HEK293 (cell line): ENCODE measurements at regions not wholly inside any gene's neighbourhood (a gene's known extent, or its start where the extent isn't known, plus 50 kb on each side); places are given as distances from the start of the nearest gene placed in this dataset.
A peak's percentile ranks its signal among the peaks of the same experiment; 100 is the strongest.

Experiments used
- CTCF ChIA-PET: fragments of 350-600 bp; formaldehyde crosslinking; extraction: SDS; loops from one replicate; lab custom pipeline; 2021; ENCODE audit warnings: antibody characterized with exemption; lab: Yijun Ruan, JAX
- POLR2A ChIA-PET: fragments of 300-600 bp; formaldehyde crosslinking; extraction: SDS; loops from one replicate; lab custom pipeline; 2020; ENCODE audit warnings: antibody characterized with exemption, inconsistent platforms; lab: Yijun Ruan, JAX
- H3K27ac ChIP-seq: fragments of 200-500 bp; sonication (Bioruptor generic); 2 replicates; pipeline ENCODE4 v1.5.1; 2014; ENCODE audit warnings: low read depth, low read length, control low read depth, inconsistent platforms; ENCODE audit errors: extremely low read depth
- H3K36me3 ChIP-seq, 2 experiments: fragments of 200-500 bp in 1 of 2; sonication (Bioruptor generic) in 1 of 2; 1 replicate in 1 of 2; 2 replicates in 1 of 2; pipeline ENCODE4 v1.5.1; 2014 to 2017; ENCODE audit warnings: inconsistent platforms in 2 of 2, low read length in 2 of 2; ENCODE audit not compliant: control insufficient read depth in 2 of 2, insufficient read depth in 1 of 2
- H3K4me1 ChIP-seq: fragments of 200-500 bp; sonication (Bioruptor generic); 2 replicates; pipeline ENCODE4 v1.5.1; 2014; ENCODE audit warnings: mild to moderate bottlenecking, low read length, inconsistent platforms; ENCODE audit not compliant: control insufficient read depth, insufficient read depth
- H3K4me3 ChIP-seq: 2 replicates; pipeline ENCODE4 v1.5.1; 2011; ENCODE audit warnings: low read depth, mild to moderate bottlenecking, control low read depth, low read length, moderate library complexity
- H3K9me3 ChIP-seq: fragments of 200-500 bp; sonication (Bioruptor generic); 2 replicates; pipeline ENCODE4 v1.5.1; 2014; ENCODE audit warnings: low read depth, low read length, inconsistent platforms; ENCODE audit not compliant: control insufficient read depth, insufficient read depth
- KLF8 ChIP-seq: fragments of 450-650 bp; formaldehyde crosslinking; IDR thresholded peaks from 2 replicates; pipeline ENCODE4 v1.5.1; 2016; ENCODE audit warnings: missing biosample characterization, missing genetic modification characterization
- MEIS1 ChIP-seq: sonication (generic); formaldehyde crosslinking; IDR thresholded peaks from 2 replicates; pipeline ENCODE4 v1.8.1; 2022; ENCODE audit warnings: missing genetic modification reagents, mild to moderate bottlenecking, borderline replicate concordance
- SCRT2 ChIP-seq: fragments of 450-650 bp; formaldehyde crosslinking; IDR thresholded peaks from 2 replicates; pipeline ENCODE4 v1.5.1; 2016; ENCODE audit warnings: missing biosample characterization, missing genetic modification characterization
- ZNF19 ChIP-seq: fragments of 450-650 bp; formaldehyde crosslinking; IDR thresholded peaks from 2 replicates; pipeline ENCODE4; 2016; ENCODE audit warnings: missing biosample characterization, missing genetic modification characterization, low read depth
- ZNF202 ChIP-seq: fragments of 450-650 bp; formaldehyde crosslinking; IDR thresholded peaks from 2 replicates; pipeline ENCODE4 v1.5.1; 2016; ENCODE audit warnings: missing biosample characterization, missing genetic modification characterization, borderline replicate concordance
- ZNF354C ChIP-seq: fragments of 450-650 bp; formaldehyde crosslinking; IDR thresholded peaks from 2 replicates; pipeline ENCODE4 v1.5.1; 2016; ENCODE audit warnings: missing biosample characterization, missing genetic modification characterization, low read depth, borderline replicate concordance
- ZNF510 ChIP-seq: fragments of 450-650 bp; formaldehyde crosslinking; IDR thresholded peaks from 2 replicates; pipeline ENCODE4 v1.5.1; 2018; ENCODE audit warnings: mild to moderate bottlenecking, missing genetic modification characterization, missing biosample characterization; ENCODE audit not compliant: insufficient replicate concordance
- ZNF624 ChIP-seq: fragments of 450-650 bp; formaldehyde crosslinking; IDR thresholded peaks from 2 replicates; pipeline ENCODE4 v1.5.1; 2017; ENCODE audit warnings: missing biosample characterization, missing genetic modification characterization
- TF ChIP-seq, protein P1 (sequence below): fragments of 450-650 bp; formaldehyde crosslinking; IDR thresholded peaks from 2 replicates; pipeline ENCODE4 v1.5.1; 2016; ENCODE audit warnings: missing biosample characterization, missing genetic modification characterization
- TF ChIP-seq, protein P2 (sequence below): sonication (generic); formaldehyde crosslinking; IDR thresholded peaks from 2 replicates; pipeline ENCODE4 v1.8.1; 2022; ENCODE audit warnings: mild to moderate bottlenecking, moderate library complexity, missing genetic modification reagents
- TF ChIP-seq, protein P3 (sequence below): fragments of 450-650 bp; formaldehyde crosslinking; IDR thresholded peaks from 2 replicates; pipeline ENCODE4 v1.5.1; 2017; ENCODE audit warnings: missing biosample characterization, missing genetic modification characterization
- TF ChIP-seq, protein P4 (sequence below): fragments of 450-650 bp; formaldehyde crosslinking; IDR thresholded peaks from 2 replicates; pipeline ENCODE4 v1.5.1; 2016; ENCODE audit warnings: missing biosample characterization, missing genetic modification characterization
- TF ChIP-seq, protein P5 (sequence below): fragments of 450-650 bp; formaldehyde crosslinking; IDR thresholded peaks from 2 replicates; pipeline ENCODE4 v1.5.1; 2016; ENCODE audit warnings: missing biosample characterization, missing genetic modification characterization
- TF ChIP-seq, protein P6 (sequence below): fragments of 450-650 bp; formaldehyde crosslinking; IDR thresholded peaks from 2 replicates; pipeline ENCODE4 v1.5.1; 2017; ENCODE audit warnings: missing biosample characterization, missing genetic modification characterization
- TF ChIP-seq, protein P7 (sequence below): fragments of 450-650 bp; formaldehyde crosslinking; IDR thresholded peaks from 2 replicates; pipeline ENCODE4 v1.5.0; 2017; ENCODE audit warnings: missing biosample characterization, missing genetic modification characterization, borderline replicate concordance

DNA sequence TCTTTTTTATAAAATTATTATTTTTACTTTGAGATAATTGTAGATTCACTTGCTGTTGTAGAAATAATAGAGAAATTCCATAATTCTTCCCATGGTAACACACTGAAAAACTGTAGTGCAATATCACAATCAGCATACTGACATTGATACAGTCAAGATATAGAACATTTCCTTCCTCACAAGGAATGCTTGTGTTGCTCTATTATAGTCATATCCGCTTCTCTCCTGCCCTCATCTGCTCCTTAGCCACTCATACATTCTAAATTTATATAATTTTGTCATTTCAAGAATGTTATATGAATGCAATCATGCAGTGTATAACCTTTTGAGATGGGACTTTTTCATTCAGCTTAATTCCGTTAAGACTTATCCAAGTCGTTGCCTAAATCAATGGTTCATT is 320.2 kb downstream of the BARHL2 start:
- TF ChIP-seq, protein P1, sequence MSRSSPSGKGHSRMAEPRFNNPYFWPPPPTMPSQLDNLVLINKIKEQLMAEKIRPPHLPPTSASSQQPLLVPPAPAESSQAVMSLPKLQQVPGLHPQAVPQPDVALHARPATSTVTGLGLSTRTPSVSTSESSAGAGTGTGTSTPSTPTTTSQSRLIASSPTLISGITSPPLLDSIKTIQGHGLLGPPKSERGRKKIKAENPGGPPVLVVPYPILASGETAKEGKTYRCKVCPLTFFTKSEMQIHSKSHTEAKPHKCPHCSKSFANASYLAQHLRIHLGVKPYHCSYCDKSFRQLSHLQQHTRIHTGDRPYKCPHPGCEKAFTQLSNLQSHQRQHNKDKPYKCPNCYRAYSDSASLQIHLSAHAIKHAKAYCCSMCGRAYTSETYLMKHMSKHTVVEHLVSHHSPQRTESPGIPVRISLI = no peak
- TF ChIP-seq ZNF202 (no peak), ZNF19 (tag by site-specific recombination) (no peak), KLF8 (no peak), ZNF510 (tag by site-specific recombination) (no peak), ZNF354C (no peak), MEIS1 (CRISPR knock-in tag) (no peak)
- TF ChIP-seq, protein P2, sequence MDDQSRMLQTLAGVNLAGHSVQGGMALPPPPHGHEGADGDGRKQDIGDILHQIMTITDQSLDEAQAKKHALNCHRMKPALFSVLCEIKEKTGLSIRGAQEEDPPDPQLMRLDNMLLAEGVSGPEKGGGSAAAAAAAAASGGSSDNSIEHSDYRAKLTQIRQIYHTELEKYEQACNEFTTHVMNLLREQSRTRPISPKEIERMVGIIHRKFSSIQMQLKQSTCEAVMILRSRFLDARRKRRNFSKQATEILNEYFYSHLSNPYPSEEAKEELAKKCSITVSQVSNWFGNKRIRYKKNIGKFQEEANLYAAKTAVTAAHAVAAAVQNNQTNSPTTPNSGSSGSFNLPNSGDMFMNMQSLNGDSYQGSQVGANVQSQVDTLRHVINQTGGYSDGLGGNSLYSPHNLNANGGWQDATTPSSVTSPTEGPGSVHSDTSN (CRISPR knock-in tag) = no peak
- TF ChIP-seq, protein P3, sequence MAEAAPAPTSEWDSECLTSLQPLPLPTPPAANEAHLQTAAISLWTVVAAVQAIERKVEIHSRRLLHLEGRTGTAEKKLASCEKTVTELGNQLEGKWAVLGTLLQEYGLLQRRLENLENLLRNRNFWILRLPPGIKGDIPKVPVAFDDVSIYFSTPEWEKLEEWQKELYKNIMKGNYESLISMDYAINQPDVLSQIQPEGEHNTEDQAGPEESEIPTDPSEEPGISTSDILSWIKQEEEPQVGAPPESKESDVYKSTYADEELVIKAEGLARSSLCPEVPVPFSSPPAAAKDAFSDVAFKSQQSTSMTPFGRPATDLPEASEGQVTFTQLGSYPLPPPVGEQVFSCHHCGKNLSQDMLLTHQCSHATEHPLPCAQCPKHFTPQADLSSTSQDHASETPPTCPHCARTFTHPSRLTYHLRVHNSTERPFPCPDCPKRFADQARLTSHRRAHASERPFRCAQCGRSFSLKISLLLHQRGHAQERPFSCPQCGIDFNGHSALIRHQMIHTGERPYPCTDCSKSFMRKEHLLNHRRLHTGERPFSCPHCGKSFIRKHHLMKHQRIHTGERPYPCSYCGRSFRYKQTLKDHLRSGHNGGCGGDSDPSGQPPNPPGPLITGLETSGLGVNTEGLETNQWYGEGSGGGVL (tag by site-specific recombination) = no peak
- TF ChIP-seq, protein P4, sequence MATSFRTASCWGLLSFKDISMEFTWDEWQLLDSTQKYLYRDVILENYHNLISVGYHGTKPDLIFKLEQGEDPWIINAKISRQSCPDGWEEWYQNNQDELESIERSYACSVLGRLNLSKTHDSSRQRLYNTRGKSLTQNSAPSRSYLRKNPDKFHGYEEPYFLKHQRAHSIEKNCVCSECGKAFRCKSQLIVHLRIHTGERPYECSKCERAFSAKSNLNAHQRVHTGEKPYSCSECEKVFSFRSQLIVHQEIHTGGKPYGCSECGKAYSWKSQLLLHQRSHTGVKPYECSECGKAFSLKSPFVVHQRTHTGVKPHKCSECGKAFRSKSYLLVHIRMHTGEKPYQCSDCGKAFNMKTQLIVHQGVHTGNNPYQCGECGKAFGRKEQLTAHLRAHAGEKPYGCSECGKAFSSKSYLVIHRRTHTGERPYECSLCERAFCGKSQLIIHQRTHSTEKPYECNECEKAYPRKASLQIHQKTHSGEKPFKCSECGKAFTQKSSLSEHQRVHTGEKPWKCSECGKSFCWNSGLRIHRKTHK (tag by site-specific recombination) = no peak
- TF ChIP-seq, protein P5, sequence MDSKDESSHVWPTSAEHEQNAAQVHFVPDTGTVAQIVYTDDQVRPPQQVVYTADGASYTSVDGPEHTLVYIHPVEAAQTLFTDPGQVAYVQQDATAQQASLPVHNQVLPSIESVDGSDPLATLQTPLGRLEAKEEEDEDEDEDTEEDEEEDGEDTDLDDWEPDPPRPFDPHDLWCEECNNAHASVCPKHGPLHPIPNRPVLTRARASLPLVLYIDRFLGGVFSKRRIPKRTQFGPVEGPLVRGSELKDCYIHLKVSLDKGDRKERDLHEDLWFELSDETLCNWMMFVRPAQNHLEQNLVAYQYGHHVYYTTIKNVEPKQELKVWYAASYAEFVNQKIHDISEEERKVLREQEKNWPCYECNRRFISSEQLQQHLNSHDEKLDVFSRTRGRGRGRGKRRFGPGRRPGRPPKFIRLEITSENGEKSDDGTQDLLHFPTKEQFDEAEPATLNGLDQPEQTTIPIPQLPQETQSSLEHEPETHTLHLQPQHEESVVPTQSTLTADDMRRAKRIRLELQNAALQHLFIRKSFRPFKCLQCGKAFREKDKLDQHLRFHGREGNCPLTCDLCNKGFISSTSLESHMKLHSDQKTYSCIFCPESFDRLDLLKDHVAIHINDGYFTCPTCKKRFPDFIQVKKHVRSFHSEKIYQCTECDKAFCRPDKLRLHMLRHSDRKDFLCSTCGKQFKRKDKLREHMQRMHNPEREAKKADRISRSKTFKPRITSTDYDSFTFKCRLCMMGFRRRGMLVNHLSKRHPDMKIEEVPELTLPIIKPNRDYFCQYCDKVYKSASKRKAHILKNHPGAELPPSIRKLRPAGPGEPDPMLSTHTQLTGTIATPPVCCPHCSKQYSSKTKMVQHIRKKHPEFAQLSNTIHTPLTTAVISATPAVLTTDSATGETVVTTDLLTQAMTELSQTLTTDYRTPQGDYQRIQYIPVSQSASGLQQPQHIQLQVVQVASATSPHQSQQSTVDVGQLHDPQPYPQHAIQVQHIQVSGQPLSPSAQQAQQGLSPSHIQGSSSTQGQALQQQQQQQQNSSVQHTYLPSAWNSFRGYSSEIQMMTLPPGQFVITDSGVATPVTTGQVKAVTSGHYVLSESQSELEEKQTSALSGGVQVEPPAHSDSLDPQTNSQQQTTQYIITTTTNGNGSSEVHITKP = no peak
- TF ChIP-seq, protein P6, sequence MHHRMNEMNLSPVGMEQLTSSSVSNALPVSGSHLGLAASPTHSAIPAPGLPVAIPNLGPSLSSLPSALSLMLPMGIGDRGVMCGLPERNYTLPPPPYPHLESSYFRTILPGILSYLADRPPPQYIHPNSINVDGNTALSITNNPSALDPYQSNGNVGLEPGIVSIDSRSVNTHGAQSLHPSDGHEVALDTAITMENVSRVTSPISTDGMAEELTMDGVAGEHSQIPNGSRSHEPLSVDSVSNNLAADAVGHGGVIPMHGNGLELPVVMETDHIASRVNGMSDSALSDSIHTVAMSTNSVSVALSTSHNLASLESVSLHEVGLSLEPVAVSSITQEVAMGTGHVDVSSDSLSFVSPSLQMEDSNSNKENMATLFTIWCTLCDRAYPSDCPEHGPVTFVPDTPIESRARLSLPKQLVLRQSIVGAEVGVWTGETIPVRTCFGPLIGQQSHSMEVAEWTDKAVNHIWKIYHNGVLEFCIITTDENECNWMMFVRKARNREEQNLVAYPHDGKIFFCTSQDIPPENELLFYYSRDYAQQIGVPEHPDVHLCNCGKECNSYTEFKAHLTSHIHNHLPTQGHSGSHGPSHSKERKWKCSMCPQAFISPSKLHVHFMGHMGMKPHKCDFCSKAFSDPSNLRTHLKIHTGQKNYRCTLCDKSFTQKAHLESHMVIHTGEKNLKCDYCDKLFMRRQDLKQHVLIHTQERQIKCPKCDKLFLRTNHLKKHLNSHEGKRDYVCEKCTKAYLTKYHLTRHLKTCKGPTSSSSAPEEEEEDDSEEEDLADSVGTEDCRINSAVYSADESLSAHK (tag by site-specific recombination) = no peak
- POLR2A ChIA-PET = no interaction called here
- H3K4me1 ChIP-seq = no peaks in the 10 kb centered on the region

DNA sequence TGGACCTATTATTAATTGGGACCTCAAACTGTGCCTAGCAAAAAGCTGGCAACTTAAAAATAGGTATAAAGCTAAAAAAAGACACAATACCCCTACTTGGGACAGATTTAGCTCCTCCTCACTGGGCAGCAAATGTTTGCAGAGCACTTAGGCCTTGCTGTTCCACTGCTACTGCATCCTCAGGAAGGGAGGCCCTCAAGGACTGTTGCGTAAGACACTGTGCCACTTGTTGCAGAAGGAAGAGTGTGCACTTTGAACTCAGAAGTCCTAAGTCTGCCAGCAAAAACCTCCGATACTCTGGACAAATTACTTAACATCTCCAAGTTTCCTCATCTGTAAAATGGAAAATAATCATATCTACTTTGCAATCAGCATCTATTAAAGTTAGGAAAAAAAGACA is 322.9 kb downstream of the BARHL2 start:
- Histone ChIP-seq H3K9me3 (no peaks in the 10 kb centered on the region), H3K4me3 (no peak overlapping the region), H3K36me3 (no peaks in the 10 kb centered on the region), H3K4me1 (no peaks in the 10 kb centered on the region), H3K27ac (no peak overlapping the region)
- CTCF ChIA-PET = no interaction called here
- TF ChIP-seq SCRT2 (tag by site-specific recombination) = peak; percentile 80; the same call in 1 of the 2 replicates
- TF ChIP-seq, protein P7, sequence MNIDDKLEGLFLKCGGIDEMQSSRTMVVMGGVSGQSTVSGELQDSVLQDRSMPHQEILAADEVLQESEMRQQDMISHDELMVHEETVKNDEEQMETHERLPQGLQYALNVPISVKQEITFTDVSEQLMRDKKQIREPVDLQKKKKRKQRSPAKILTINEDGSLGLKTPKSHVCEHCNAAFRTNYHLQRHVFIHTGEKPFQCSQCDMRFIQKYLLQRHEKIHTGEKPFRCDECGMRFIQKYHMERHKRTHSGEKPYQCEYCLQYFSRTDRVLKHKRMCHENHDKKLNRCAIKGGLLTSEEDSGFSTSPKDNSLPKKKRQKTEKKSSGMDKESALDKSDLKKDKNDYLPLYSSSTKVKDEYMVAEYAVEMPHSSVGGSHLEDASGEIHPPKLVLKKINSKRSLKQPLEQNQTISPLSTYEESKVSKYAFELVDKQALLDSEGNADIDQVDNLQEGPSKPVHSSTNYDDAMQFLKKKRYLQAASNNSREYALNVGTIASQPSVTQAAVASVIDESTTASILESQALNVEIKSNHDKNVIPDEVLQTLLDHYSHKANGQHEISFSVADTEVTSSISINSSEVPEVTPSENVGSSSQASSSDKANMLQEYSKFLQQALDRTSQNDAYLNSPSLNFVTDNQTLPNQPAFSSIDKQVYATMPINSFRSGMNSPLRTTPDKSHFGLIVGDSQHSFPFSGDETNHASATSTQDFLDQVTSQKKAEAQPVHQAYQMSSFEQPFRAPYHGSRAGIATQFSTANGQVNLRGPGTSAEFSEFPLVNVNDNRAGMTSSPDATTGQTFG (tag by site-specific recombination) = no peak
- TF ChIP-seq ZNF624 = no peak
- POLR2A ChIA-PET = no interaction called here

More for the DNA sequence above, 320.2 kb downstream of the BARHL2 start:
- Histone ChIP-seq H3K27ac (no peak overlapping the region), H3K4me3 (no peak overlapping the region), H3K9me3 (no peaks in the 10 kb centered on the region), H3K36me3 (no peaks in the 10 kb centered on the region)
- CTCF ChIA-PET = no interaction called here
